Kidney epithelial cell (primary cell): ENCODE measurements at regions not wholly inside any gene's neighbourhood (a gene's known extent, or its start where the extent isn't known, plus 50 kb on each side); places are given as distances from the start of the nearest gene placed in this dataset.
"Not testable (repeated sequence)": the region's sequence is repeated elsewhere in the genome, so short reads cannot be mapped to it uniquely, and the experiment has no call there.

Experiments used
- DNase-seq: peaks from one replicate; pipeline ENCODE4 v3.0.0-alpha.2; 2010; ENCODE audit warnings: low read depth
- H3K27me3 ChIP-seq: 2 replicates; pipeline ENCODE4 v1.6.0; 2011; ENCODE audit warnings: low read length; ENCODE audit not compliant: control insufficient read depth, insufficient read depth
- H3K36me3 ChIP-seq: 2 replicates; pipeline ENCODE4 v1.5.1; 2011; ENCODE audit warnings: low read length; ENCODE audit not compliant: control insufficient read depth, insufficient read depth
- H3K4me3 ChIP-seq: 2 replicates; pipeline ENCODE4 v1.5.1; 2011; ENCODE audit warnings: low read depth, mild to moderate bottlenecking, control low read depth, low read length
- CTCF ChIP-seq: IDR thresholded peaks from 2 replicates; pipeline ENCODE4 v1.5.1; 2011; ENCODE audit warnings: mild to moderate bottlenecking, moderate library complexity, low read length, control low read depth, inconsistent platforms; ENCODE audit not compliant: insufficient read depth, poor library complexity, severe bottlenecking

GRCh38 chr11:69893631-69894030, 74.4 kb upstream of the FGF3 start:
- Histone ChIP-seq H3K36me3 (no peaks in the 10 kb centered on the region), H3K27me3 (peaks cover 48% of the 10 kb centered on the region), H3K4me3 (no peak overlapping the region)
- no peak for DNase-seq
- no peak for TF ChIP-seq CTCF

- Histone ChIP-seq H3K4me3 (no peak overlapping the region), H3K27me3 (peaks cover 45% of the 10 kb centered on the region), H3K36me3 (no peaks in the 10 kb centered on the region)
- TF ChIP-seq CTCF = no peak
- no peak for DNase-seq
Measured at GRCh38 chr11:69894181-69894611, 75.0 kb upstream of the FGF3 start.

- DNase-seq = no peak
- Histone ChIP-seq H3K4me3 (no peak overlapping the region), H3K27me3 (peaks cover 41% of the 10 kb centered on the region), H3K36me3 (no peaks in the 10 kb centered on the region)
- no peak for TF ChIP-seq CTCF
Measured at GRCh38 chr11:69894648-69895047, 75.4 kb upstream of the FGF3 start.

GRCh38 chr11:69896250-69896649, 77.0 kb upstream of the FGF3 start:
- no peak for DNase-seq
- Histone ChIP-seq H3K27me3 (peaks cover 30% of the 10 kb centered on the region), H3K4me3 (no peak overlapping the region), H3K36me3 (no peaks in the 10 kb centered on the region)
- no peak for TF ChIP-seq CTCF

GRCh38 chr11:69898123-69898522, 78.9 kb upstream of the FGF3 start:
- Histone ChIP-seq H3K4me3 (no peak overlapping the region), H3K36me3 (no peaks in the 10 kb centered on the region), H3K27me3 (peaks cover 13% of the 10 kb centered on the region)
- DNase-seq = no peak
- TF ChIP-seq CTCF = no peak

- TF ChIP-seq CTCF = no peak
- peaks cover 4% of the 10 kb centered on the region for H3K27me3 ChIP-seq
- no peak for DNase-seq
Measured at GRCh38 chr11:69899957-69900821, 81.0 kb upstream of the FGF3 start.

GRCh38 chr11:69900822-69901302, 81.6 kb upstream of the FGF3 start:
- not testable (repeated sequence) for DNase-seq, H3K36me3 ChIP-seq, H3K27me3 ChIP-seq, H3K4me3 ChIP-seq

More at GRCh38 chr11:69899957-69900821, 81.0 kb upstream of the FGF3 start:
- Histone ChIP-seq H3K36me3 (no peaks in the 10 kb centered on the region), H3K4me3 (no peak overlapping the region)
